ENCODE measurements at regions not wholly inside any gene's neighbourhood (a gene's known extent, or its start where the extent isn't known, plus 50 kb on each side); places are given as distances from the start of the nearest gene placed in this dataset.

- DNase-seq: peak; percentile 67
These were observed 102.3 kb upstream of the CPEB4 start for GRCh38 chr5:173785866-173786265.

GRCh38 chr5:173786286-173787187, 101.6 kb upstream of the CPEB4 start:
- DNase-seq: no peak

GRCh38 chr5:173789031-173789920, 98.9 kb upstream of the CPEB4 start:
- no peak for DNase-seq

- DNase-seq: no peak
These were observed 97.9 kb upstream of the CPEB4 start for GRCh38 chr5:173790177-173790719.

- DNase-seq: no peak
These were observed 97.2 kb upstream of the CPEB4 start for GRCh38 chr5:173790836-173791546.

- DNase-seq: no peak
These were observed 96.3 kb upstream of the CPEB4 start for GRCh38 chr5:173791878-173792277.

- peak; percentile 26 for DNase-seq
These were observed 95.2 kb upstream of the CPEB4 start for GRCh38 chr5:173792781-173793547.

GRCh38 chr5:173793648-173794548, 94.3 kb upstream of the CPEB4 start:
- DNase-seq: no peak

- no peak for DNase-seq
These were observed 93.2 kb upstream of the CPEB4 start for GRCh38 chr5:173794901-173795416.

GRCh38 chr5:173795601-173796000, 92.5 kb upstream of the CPEB4 start:
- peak; percentile 41 for DNase-seq

GRCh38 chr5:173796721-173797495, 91.2 kb upstream of the CPEB4 start:
- no peak for DNase-seq

- DNase-seq: no peak
These were observed 89.9 kb upstream of the CPEB4 start for GRCh38 chr5:173798127-173798810.

GRCh38 chr5:173800340-173800739, 87.8 kb upstream of the CPEB4 start:
- DNase-seq: no peak

- DNase-seq: no peak
These were observed 87.1 kb upstream of the CPEB4 start for GRCh38 chr5:173801006-173801405.

GRCh38 chr5:173802670-173803165, 85.4 kb upstream of the CPEB4 start:
- DNase-seq: no peak

GRCh38 chr5:173804579-173804978, 83.6 kb upstream of the CPEB4 start:
- DNase-seq: no peak

GRCh38 chr5:173806270-173807035, 81.7 kb upstream of the CPEB4 start:
- no peak for DNase-seq

GRCh38 chr5:173807181-173807655, 80.9 kb upstream of the CPEB4 start:
- DNase-seq: no peak
